Gastroesophageal sphincter (tissue), 4 donors: ENCODE measurements at regions not wholly inside any gene's neighbourhood (a gene's known extent, or its start where the extent isn't known, plus 50 kb on each side); places are given as distances from the start of the nearest gene placed in this dataset.
"Not testable (repeated sequence)": the region's sequence is repeated elsewhere in the genome, so short reads cannot be mapped to it uniquely, and the experiment has no call there.

Experiments
- ATAC-seq: fragments of 150-250 bp; one replicate; pipeline ENCODE4 v1.9.1; 2016; ENCODE audit warnings: mild to moderate bottlenecking, moderate library complexity
- H3K27ac ChIP-seq, 4 donors: fragments of 200-600 bp; sonication (generic) in 3 of 4; 1 replicate in 3 of 4; 2 replicates in 1 of 4; pipeline ENCODE4 v1.5.1; 2016 to 2019
- H3K27me3 ChIP-seq: fragments of 200-600 bp; sonication (generic); one replicate; pipeline ENCODE4 v1.5.1; 2019
- H3K36me3 ChIP-seq, 2 donors: fragments of 200-600 bp; sonication (generic); one replicate each; pipeline ENCODE4 v1.5.1; 2019; ENCODE audit warnings: control low read depth in 1 of 2
- H3K4me1 ChIP-seq, 3 donors: fragments of 200-600 bp; sonication (generic); 1 replicate in 2 of 3; 2 replicates in 1 of 3; pipeline ENCODE4 v1.5.1; 2016 to 2019; ENCODE audit warnings: control low read depth in 2 of 3
- H3K4me3 ChIP-seq, 2 donors: fragments of 200-600 bp; sonication (generic); one replicate each; pipeline ENCODE4 v1.5.1; 2019; ENCODE audit warnings: mild to moderate bottlenecking in 1 of 2, moderate library complexity in 1 of 2
- H3K9me3 ChIP-seq, 3 donors: fragments of 200-600 bp; sonication (generic); one replicate each; pipeline ENCODE4 v1.5.1; 2017 to 2019; ENCODE audit warnings: control low read depth in 2 of 3
- EP300 ChIP-seq: sonication (generic); formaldehyde crosslinking; IDR thresholded peaks from one replicate; pipeline ENCODE4 v1.6.1; 2017; ENCODE audit warnings: antibody characterized with exemption, mild to moderate bottlenecking
- POLR2A ChIP-seq, 2 donors: fragments of 450-650 bp; IDR thresholded peaks; one replicate each; pipeline ENCODE4 v1.6.1; 2017; ENCODE audit warnings: antibody characterized with exemption in 2 of 2, mild to moderate bottlenecking in 2 of 2, moderate library complexity in 1 of 2
- POLR2AphosphoS5 ChIP-seq: sonication (generic); formaldehyde crosslinking; IDR thresholded peaks from one replicate; pipeline ENCODE4 v1.6.1; 2017; ENCODE audit warnings: antibody characterized with exemption
- WGBS, 2 donors: methylation state at CpG; one replicate each; pipeline ENCODE4 v1.1.5; 2018; ENCODE audit warnings: low coverage in 1 of 2; 5-methylcytosine and 5-hydroxymethylcytosine counted together
- TF ChIP-seq, protein P1 (sequence below), 4 experiments: fragments of 200-600 bp in 2 of 4; fragments of 450-650 bp in 2 of 4; sonication (generic) in 1 of 4; IDR thresholded peaks; one replicate each; pipeline ENCODE4 v1.5.1; 2017 to 2019; ENCODE audit warnings: antibody characterized with exemption in 4 of 4, mild to moderate bottlenecking in 2 of 4, moderate library complexity in 2 of 4

DNA sequence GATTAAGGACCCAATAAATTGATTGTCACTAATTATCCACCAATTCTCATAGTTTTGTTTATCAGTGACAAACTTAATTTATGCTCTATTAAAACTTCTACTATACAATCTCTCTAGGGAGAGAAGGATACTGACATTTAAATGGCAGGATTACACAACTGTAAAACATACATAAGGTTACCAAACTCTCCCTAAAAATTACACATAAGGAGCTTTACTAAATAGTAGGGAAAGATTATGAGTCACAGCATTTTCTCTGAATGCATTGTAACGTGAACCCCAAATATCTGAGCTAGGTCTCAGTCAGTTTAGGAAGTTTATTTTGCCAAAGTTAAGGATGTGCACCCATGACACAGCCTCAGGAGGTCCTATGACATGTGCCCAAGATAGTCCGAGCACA lies 2140.6 kb downstream of the NCAM2 start:
- TF ChIP-seq EP300: no peak
- TF ChIP-seq, protein P1, sequence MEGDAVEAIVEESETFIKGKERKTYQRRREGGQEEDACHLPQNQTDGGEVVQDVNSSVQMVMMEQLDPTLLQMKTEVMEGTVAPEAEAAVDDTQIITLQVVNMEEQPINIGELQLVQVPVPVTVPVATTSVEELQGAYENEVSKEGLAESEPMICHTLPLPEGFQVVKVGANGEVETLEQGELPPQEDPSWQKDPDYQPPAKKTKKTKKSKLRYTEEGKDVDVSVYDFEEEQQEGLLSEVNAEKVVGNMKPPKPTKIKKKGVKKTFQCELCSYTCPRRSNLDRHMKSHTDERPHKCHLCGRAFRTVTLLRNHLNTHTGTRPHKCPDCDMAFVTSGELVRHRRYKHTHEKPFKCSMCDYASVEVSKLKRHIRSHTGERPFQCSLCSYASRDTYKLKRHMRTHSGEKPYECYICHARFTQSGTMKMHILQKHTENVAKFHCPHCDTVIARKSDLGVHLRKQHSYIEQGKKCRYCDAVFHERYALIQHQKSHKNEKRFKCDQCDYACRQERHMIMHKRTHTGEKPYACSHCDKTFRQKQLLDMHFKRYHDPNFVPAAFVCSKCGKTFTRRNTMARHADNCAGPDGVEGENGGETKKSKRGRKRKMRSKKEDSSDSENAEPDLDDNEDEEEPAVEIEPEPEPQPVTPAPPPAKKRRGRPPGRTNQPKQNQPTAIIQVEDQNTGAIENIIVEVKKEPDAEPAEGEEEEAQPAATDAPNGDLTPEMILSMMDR (IDR thresholded peaks at IDR 0.05): no peak
- no peak for ATAC-seq
- Histone ChIP-seq H3K4me1 (no peaks in the 10 kb centered on the region), H3K36me3 (no peaks in the 10 kb centered on the region), H3K27ac (no peak overlapping the region), H3K4me3 (no peak overlapping the region), H3K27me3 (no peaks in the 10 kb centered on the region), H3K9me3 (no peaks in the 10 kb centered on the region)
- WGBS, 2 donors: 92% methylated on average over 2 of the region's 2 CpGs; no CpG with 5 or more reads in 1 of the 2 donors

DNA sequence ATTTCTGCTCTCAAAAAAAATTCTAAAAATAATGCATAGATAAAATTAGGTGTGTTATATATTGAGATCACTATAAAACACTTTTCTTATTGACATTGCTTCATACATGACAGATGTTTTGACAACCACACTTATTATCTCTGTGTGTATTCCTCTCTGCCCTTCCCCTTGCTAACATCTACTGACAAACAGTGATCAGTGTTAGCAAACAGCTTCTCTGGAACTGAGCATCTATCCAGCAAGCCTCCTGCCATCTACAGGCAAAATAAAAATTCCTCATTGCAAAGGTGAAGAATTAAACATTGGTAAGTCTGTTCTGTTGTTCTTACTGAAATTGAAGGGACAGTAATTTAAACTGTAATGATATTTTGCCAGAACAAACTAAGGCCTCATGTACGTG lies 2153.9 kb downstream of the NCAM2 start:
- Histone ChIP-seq H3K9me3 (no peaks in the 10 kb centered on the region), H3K4me1 (no peaks in the 10 kb centered on the region), H3K27me3 (no peaks in the 10 kb centered on the region), H3K4me3 (no peak overlapping the region), H3K36me3 (no peaks in the 10 kb centered on the region), H3K27ac (no peak overlapping the region)
- WGBS, 2 donors: 13 to 19% methylated on average over 1 of the region's 1 CpG
- TF ChIP-seq EP300 (no peak), POLR2AphosphoS5 (no peak), POLR2A (IDR thresholded peaks at IDR 0.05) (no peak)
- TF ChIP-seq, protein P1 (IDR thresholded peaks at IDR 0.05): no peak
- ATAC-seq: no peak

DNA sequence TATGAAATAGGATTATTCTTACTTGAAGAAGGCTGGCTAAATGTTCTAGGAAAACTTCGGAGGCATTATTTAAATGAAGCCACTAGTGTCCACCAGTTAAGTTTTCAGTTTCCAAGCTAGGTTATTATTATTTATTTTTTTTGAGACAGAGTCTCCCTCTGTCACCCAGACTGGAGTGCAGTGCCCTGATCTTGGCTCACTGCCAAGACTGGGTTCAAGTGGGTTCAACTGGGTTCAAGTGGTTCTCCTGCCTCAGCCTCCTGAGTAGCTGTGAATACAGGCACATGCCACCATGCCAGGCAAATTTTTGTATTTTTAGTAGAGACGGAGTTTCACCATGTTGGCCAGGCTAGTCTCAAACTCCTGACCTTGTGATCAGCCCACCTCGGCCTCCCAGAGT lies 2155.6 kb downstream of the NCAM2 start:
- H3K9me3 ChIP-seq, H3K27me3 ChIP-seq, ATAC-seq, H3K27ac ChIP-seq, H3K4me1 ChIP-seq, H3K4me3 ChIP-seq, H3K36me3 ChIP-seq: not testable (repeated sequence)
- 86 to 92% methylated on average over 1 to 3 of the region's 3 CpGs for WGBS, 2 donors

DNA sequence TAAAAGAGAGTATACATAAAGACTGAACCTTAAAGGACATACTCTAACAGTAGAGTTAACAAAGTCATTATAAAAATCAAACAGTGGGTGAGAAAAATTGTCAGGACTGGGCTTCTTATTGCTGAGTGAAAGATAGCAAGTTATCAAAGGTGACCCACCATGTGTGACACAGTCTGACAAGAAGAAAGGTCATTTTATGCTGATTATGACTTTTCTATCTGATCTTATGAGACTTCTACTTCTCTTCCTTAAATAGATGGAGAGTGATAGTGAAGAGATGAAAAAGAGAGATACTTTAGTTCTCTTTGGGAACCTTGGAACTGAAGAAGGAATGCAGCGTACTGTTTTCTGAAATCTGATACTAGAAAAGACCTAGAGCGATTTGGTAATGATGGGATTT lies 2157.1 kb downstream of the NCAM2 start:
- Histone ChIP-seq H3K36me3 (no peaks in the 10 kb centered on the region), H3K9me3 (no peaks in the 10 kb centered on the region), H3K4me3 (no peak overlapping the region), H3K27me3 (no peaks in the 10 kb centered on the region), H3K4me1 (no peaks in the 10 kb centered on the region), H3K27ac (no peak overlapping the region)
- no peak for ATAC-seq
- TF ChIP-seq POLR2A (IDR thresholded peaks at IDR 0.05): no peak
- TF ChIP-seq EP300: no peak
- TF ChIP-seq, protein P1 (IDR thresholded peaks at IDR 0.05): no peak
- TF ChIP-seq POLR2AphosphoS5: no peak
- WGBS, 2 donors: 66 to 95% methylated on average over 2 of the region's 2 CpGs

DNA sequence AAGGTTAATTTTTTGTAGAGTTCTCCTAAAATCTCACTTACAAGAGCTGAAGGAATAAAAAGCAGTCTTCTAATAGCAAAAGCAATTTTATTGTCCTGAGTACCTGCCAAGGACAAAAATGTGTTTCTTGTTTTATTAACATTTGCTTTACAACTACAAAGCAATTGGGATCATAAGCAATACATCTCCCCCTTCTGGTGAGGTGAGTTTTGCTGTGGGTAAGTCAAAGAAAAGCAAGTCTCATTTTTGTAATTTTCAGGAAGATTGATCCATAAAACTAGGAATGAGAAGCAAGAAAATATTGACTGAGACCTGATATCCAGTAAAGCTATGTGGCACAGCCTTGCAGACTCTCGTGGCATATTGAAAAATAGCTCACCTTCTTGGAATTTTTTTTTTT lies 2162.7 kb downstream of the NCAM2 start:
- Histone ChIP-seq H3K9me3 (no peaks in the 10 kb centered on the region), H3K36me3 (no peaks in the 10 kb centered on the region), H3K27me3 (no peaks in the 10 kb centered on the region), H3K4me1 (no peaks in the 10 kb centered on the region), H3K4me3 (no peak overlapping the region), H3K27ac (no peak overlapping the region)
- TF ChIP-seq EP300 (no peak), POLR2AphosphoS5 (no peak), POLR2A (IDR thresholded peaks at IDR 0.05) (no peak)
- TF ChIP-seq, protein P1 (IDR thresholded peaks at IDR 0.05): no peak
- no peak for ATAC-seq
- 36 to 67% methylated on average over 1 of the region's 1 CpG for WGBS, 2 donors
